KMS-11 (cell line): ENCODE measurements at regions not wholly inside any gene's neighbourhood (a gene's known extent, or its start where the extent isn't known, plus 50 kb on each side); places are given as distances from the start of the nearest gene placed in this dataset.

Experiments used
- H2AFZ ChIP-seq: fragments of 200-600 bp; sonication (generic); 2 replicates; pipeline ENCODE4 v1.6.1; 2016; ENCODE audit warnings: antibody characterized with exemption, mixed run types, low read depth
- H3K27ac ChIP-seq: fragments of 200-600 bp; sonication (generic); 2 replicates; pipeline ENCODE4 v1.6.1; 2016; ENCODE audit warnings: mild to moderate bottlenecking, mixed run types
- H3K27me3 ChIP-seq: fragments of 200-600 bp; sonication (generic); 2 replicates; pipeline ENCODE4 v1.6.1; 2017; ENCODE audit warnings: mild to moderate bottlenecking, low read depth, mixed run types, moderate library complexity; ENCODE audit not compliant: insufficient read depth
- H3K36me3 ChIP-seq: fragments of 200-600 bp; sonication (generic); 2 replicates; pipeline ENCODE4 v1.6.1; 2017; ENCODE audit warnings: mild to moderate bottlenecking, mixed run types; ENCODE audit not compliant: insufficient read depth
- H3K4me1 ChIP-seq: fragments of 200-600 bp; sonication (generic); 2 replicates; pipeline ENCODE4 v1.6.1; 2016; ENCODE audit warnings: mild to moderate bottlenecking, low read depth, mixed run types; ENCODE audit not compliant: poor library complexity, severe bottlenecking
- H3K4me2 ChIP-seq: fragments of 200-600 bp; sonication (generic); 2 replicates; pipeline ENCODE4 v1.7.0; 2016; ENCODE audit warnings: mild to moderate bottlenecking, mixed run types
- H3K4me3 ChIP-seq: fragments of 200-600 bp; sonication (generic); IDR thresholded peaks from 2 replicates; pipeline ENCODE4 v1.6.1; 2017; ENCODE audit warnings: low read depth, low read length, mixed read lengths; ENCODE audit not compliant: insufficient read depth
- H3K79me2 ChIP-seq: fragments of 200-600 bp; sonication (generic); 2 replicates; pipeline ENCODE4 v1.6.1; 2016; ENCODE audit warnings: low read depth, mixed run types; ENCODE audit not compliant: insufficient read depth
- H3K9ac ChIP-seq: fragments of 200-600 bp; sonication (generic); 2 replicates; pipeline ENCODE4 v1.6.1; 2016; ENCODE audit warnings: mild to moderate bottlenecking, mixed run types
- H4K20me1 ChIP-seq: fragments of 200-600 bp; sonication (generic); 2 replicates; pipeline ENCODE4 v1.6.1; 2016; ENCODE audit warnings: mild to moderate bottlenecking, mixed run types; ENCODE audit not compliant: insufficient read depth
- TF ChIP-seq, protein P1 (sequence below): fragments of 200-600 bp; sonication (generic); conservative IDR thresholded peaks from 2 replicates; pipeline ENCODE4 v1.6.1; 2017; ENCODE audit warnings: low read depth, mild to moderate bottlenecking, antibody characterized with exemption, low read length, moderate library complexity, mixed read lengths

GRCh38 chr10:2048337-2048973, 311.1 kb upstream of the ADARB2 start:
- H3K4me3 ChIP-seq = no peak overlapping the region
- no peak overlapping the region for H2AFZ ChIP-seq
- H3K4me2 ChIP-seq = no peak overlapping the region
- H3K27ac ChIP-seq = no peak overlapping the region
- H3K79me2 ChIP-seq = no peaks in the 10 kb centered on the region
- no peak overlapping the region for H3K9ac ChIP-seq
- H3K4me1 ChIP-seq = no peaks in the 10 kb centered on the region
- no peaks in the 10 kb centered on the region for H3K27me3 ChIP-seq
- H4K20me1 ChIP-seq = no peaks in the 10 kb centered on the region
- TF ChIP-seq, protein P1, sequence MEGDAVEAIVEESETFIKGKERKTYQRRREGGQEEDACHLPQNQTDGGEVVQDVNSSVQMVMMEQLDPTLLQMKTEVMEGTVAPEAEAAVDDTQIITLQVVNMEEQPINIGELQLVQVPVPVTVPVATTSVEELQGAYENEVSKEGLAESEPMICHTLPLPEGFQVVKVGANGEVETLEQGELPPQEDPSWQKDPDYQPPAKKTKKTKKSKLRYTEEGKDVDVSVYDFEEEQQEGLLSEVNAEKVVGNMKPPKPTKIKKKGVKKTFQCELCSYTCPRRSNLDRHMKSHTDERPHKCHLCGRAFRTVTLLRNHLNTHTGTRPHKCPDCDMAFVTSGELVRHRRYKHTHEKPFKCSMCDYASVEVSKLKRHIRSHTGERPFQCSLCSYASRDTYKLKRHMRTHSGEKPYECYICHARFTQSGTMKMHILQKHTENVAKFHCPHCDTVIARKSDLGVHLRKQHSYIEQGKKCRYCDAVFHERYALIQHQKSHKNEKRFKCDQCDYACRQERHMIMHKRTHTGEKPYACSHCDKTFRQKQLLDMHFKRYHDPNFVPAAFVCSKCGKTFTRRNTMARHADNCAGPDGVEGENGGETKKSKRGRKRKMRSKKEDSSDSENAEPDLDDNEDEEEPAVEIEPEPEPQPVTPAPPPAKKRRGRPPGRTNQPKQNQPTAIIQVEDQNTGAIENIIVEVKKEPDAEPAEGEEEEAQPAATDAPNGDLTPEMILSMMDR = no peak
- no peaks in the 10 kb centered on the region for H3K36me3 ChIP-seq

DNA sequence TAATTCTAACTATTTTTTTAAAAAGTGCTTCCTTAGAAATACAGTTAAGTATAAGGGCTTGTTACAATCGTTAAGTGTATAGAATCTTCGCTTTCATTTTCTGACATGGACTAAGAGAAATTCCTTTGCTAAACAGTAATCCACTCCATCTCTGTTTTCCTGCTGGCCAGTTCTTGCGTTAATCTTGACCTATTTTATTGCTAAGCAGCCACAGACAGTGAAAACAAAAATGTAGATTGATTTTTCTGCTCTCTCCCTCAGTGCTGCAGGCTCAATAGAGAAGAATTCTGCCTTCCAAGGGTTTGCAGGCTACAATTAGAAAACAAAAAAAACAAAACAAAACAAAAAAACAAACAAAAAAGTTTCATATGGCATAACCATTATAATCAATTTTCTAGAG, 310.4 kb upstream of the ADARB2 start:
- Histone ChIP-seq H3K4me1 (no peaks in the 10 kb centered on the region), H2AFZ (no peak overlapping the region), H3K27me3 (no peaks in the 10 kb centered on the region), H3K27ac (no peak overlapping the region), H3K9ac (no peak overlapping the region), H3K4me2 (no peak overlapping the region), H3K36me3 (no peaks in the 10 kb centered on the region), H3K79me2 (no peaks in the 10 kb centered on the region), H4K20me1 (no peaks in the 10 kb centered on the region), H3K4me3 (no peak overlapping the region)
- TF ChIP-seq, protein P1 = no peak

DNA sequence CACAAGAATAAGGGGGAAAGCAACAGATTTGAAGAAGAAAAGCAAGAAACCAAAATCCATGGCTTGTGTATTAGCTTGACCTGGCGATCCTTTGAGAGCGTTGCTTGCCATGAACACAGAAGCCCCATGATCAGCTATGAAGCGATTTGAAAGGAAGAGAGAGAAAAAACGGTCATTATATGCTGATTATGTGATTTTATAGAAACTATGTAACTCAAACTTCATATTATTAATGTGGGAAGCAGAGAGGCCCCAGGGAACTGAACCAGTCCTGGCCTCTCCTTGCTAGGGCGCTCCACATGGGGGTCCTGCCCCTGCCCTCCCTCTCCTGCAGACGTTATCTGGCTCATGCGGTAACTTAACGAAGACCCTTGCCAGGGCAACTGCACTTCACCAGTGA, 306.1 kb upstream of the ADARB2 start:
- no peak overlapping the region for H3K4me3 ChIP-seq

GRCh38 chr10:2038036-2038435, 300.7 kb upstream of the ADARB2 start:
- no peaks in the 10 kb centered on the region for H3K79me2 ChIP-seq
- no peak overlapping the region for H2AFZ ChIP-seq
- H3K4me2 ChIP-seq = no peak overlapping the region
- TF ChIP-seq, protein P1 = no peak
- no peak overlapping the region for H3K9ac ChIP-seq
- no peaks in the 10 kb centered on the region for H3K27me3 ChIP-seq
- H3K27ac ChIP-seq = no peak overlapping the region
- H3K4me1 ChIP-seq = no peaks in the 10 kb centered on the region
- H3K36me3 ChIP-seq = no peaks in the 10 kb centered on the region
- H3K4me3 ChIP-seq = no peak overlapping the region
- H4K20me1 ChIP-seq = no peaks in the 10 kb centered on the region

More for the DNA sequence above, 306.1 kb upstream of the ADARB2 start:
- H3K27ac ChIP-seq = no peak overlapping the region
- H3K36me3 ChIP-seq = no peaks in the 10 kb centered on the region
- no peaks in the 10 kb centered on the region for H3K27me3 ChIP-seq
- no peaks in the 10 kb centered on the region for H4K20me1 ChIP-seq
- H3K79me2 ChIP-seq = no peaks in the 10 kb centered on the region
- H2AFZ ChIP-seq = no peak overlapping the region
- H3K9ac ChIP-seq = no peak overlapping the region
- no peak overlapping the region for H3K4me2 ChIP-seq
- no peaks in the 10 kb centered on the region for H3K4me1 ChIP-seq
- TF ChIP-seq, protein P1 = no peak
